ENCODE measurements at regions not wholly inside any gene's neighbourhood (a gene's known extent, or its start where the extent isn't known, plus 50 kb on each side); places are given as distances from the start of the nearest gene placed in this dataset.

- TF ChIP-seq CTCF (IDR thresholded peaks at IDR 0.05; ENCODE audit: control insufficient read depth, extremely low read depth, insufficient read depth) = no peak
- H3K4me3 ChIP-seq (ENCODE audit: low read depth, low read length) = no peak overlapping the region
- no peak for DNase-seq (ENCODE audit: low read depth)
Observed at GRCh38 chr1:67941746-67942145, 108.5 kb upstream of the GNG12 start.

GRCh38 chr1:67941155-67941554, 107.9 kb upstream of the GNG12 start:
- no peak for TF ChIP-seq CTCF (IDR thresholded peaks at IDR 0.05; ENCODE audit: control insufficient read depth, extremely low read depth, insufficient read depth)
- no peak overlapping the region for H3K4me3 ChIP-seq (ENCODE audit: low read depth, low read length)
- DNase-seq (ENCODE audit: low read depth) = no peak

- no peak for TF ChIP-seq CTCF (IDR thresholded peaks at IDR 0.05; ENCODE audit: control insufficient read depth, extremely low read depth, insufficient read depth)
- DNase-seq (ENCODE audit: low read depth) = no peak
- H3K4me3 ChIP-seq (ENCODE audit: low read depth, low read length) = no peak overlapping the region
Observed at GRCh38 chr1:67939942-67940341, 106.7 kb upstream of the GNG12 start.

GRCh38 chr1:67939186-67939743, 106.0 kb upstream of the GNG12 start:
- TF ChIP-seq CTCF (IDR thresholded peaks at IDR 0.05; ENCODE audit: control insufficient read depth, extremely low read depth, insufficient read depth) = no peak
- no peak for DNase-seq (ENCODE audit: low read depth)
- H3K4me3 ChIP-seq (ENCODE audit: low read depth, low read length) = no peak overlapping the region

GRCh38 chr1:67937651-67938050, 104.4 kb upstream of the GNG12 start:
- no peak for TF ChIP-seq CTCF (IDR thresholded peaks at IDR 0.05; ENCODE audit: control insufficient read depth, extremely low read depth, insufficient read depth)
- no peak overlapping the region for H3K4me3 ChIP-seq (ENCODE audit: low read depth, low read length)
- no peak for DNase-seq (ENCODE audit: low read depth)

- H3K4me3 ChIP-seq (ENCODE audit: low read depth, low read length) = no peak overlapping the region
- no peak for DNase-seq (ENCODE audit: low read depth)
- TF ChIP-seq CTCF (IDR thresholded peaks at IDR 0.05; ENCODE audit: control insufficient read depth, extremely low read depth, insufficient read depth) = no peak
Observed at GRCh38 chr1:67937010-67937409, 103.7 kb upstream of the GNG12 start.

- no peak overlapping the region for H3K4me3 ChIP-seq (ENCODE audit: low read depth, low read length)
- DNase-seq (ENCODE audit: low read depth) = no peak
- TF ChIP-seq CTCF (IDR thresholded peaks at IDR 0.05; ENCODE audit: control insufficient read depth, extremely low read depth, insufficient read depth) = no peak
Observed at GRCh38 chr1:67935560-67935959, 102.3 kb upstream of the GNG12 start.
